ENCODE measurements at regions not wholly inside any gene's neighbourhood (a gene's known extent, or its start where the extent isn't known, plus 50 kb on each side); places are given as distances from the start of the nearest gene placed in this dataset.

- no peak for DNase-seq (ENCODE audit: low read depth)
Measured at GRCh38 chrX:118167361-118167760, 50.8 kb upstream of the KLHL13 start.

GRCh38 chrX:118171356-118171755, 54.7 kb upstream of the KLHL13 start:
- no peak for DNase-seq (ENCODE audit: low read depth)

GRCh38 chrX:118174516-118175098, 58.0 kb upstream of the KLHL13 start:
- no peak for DNase-seq (ENCODE audit: low read depth)

DNA sequence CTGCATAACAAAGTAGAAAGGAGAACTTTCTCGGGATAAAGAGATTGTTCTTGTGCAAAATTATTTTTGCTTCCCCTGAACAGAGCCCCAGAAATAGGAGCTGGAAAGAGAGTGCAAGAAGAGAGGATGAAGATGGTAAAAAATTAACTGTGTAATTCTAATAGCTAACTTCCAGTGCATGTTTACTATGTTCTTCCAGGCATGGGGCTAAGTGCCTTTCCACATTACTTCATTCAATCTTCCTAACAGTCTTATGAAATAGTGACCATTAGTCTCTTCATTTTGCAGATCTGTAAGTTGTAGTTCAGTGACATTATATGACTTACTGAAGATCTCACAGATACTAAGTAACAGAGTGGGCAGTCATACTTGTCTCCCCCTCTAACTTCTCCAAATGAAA, 61.1 kb upstream of the KLHL13 start:
- DNase-seq (ENCODE audit: low read depth): no peak

GRCh38 chrX:118178450-118178849, 61.8 kb upstream of the KLHL13 start:
- no peak for DNase-seq (ENCODE audit: low read depth)

- no peak for DNase-seq (ENCODE audit: low read depth)
Measured at GRCh38 chrX:118179161-118179560, 62.6 kb upstream of the KLHL13 start.

DNA sequence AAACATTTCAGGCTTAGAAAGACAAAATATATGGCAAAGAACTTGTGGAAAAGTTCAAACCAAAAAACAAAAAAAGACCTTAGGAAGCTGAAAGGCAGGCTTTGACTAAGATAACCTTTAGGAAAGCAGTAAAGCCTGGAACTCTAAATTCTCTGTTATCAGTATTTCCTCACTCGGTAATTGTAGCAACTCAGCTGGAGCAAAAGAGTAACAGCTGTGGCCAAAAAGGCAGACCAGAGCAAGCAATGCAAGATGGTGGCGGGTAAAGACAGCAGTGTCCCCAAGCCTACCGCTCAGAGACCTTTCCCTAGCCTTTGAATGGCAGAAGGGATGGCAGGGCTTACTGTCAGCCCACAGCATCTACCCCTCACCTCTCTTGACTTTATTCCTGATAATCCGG, 63.1 kb upstream of the KLHL13 start:
- no peak for DNase-seq (ENCODE audit: low read depth)

DNA sequence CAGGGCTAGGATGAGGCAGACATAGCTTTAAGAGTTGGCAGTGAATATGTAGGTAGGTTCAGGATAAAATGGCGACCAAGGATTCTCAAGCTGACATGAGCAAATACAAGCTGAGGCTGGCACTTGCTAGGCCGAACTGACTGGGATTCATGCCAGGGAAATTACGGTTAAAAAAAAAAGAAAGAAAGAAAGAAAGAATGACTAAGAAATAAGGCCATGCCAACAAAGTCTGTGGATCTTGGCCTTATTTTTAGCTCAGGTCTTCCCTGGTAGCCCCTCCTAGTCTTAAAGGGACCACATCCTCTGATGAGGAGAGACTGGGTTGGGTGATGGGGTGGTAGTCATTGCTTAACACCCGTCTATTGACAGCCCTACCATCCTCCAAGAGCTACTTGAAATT, 64.4 kb upstream of the KLHL13 start:
- no peak for DNase-seq (ENCODE audit: low read depth)

GRCh38 chrX:118182025-118182424, 65.4 kb upstream of the KLHL13 start:
- DNase-seq (ENCODE audit: low read depth): no peak

DNA sequence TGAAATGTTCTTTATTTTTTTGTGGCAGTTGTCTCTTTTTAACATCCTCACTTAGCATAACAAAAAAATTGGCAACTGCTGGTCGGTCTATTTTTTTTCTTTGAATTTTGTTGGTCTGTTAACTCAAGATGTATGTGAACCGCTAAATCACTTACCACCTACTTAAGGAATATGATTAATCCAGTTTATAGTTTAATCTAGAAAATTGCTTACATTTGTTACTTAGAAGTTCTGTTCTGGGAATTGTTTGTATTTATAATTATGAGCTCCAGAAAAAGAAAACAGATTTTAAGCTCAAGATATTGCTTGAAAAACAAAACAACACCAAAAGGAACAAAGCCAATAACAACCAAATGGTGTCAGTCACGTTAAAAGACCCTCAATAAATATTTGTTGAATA, 66.1 kb upstream of the KLHL13 start:
- no peak for DNase-seq (ENCODE audit: low read depth)

- DNase-seq (ENCODE audit: low read depth): no peak
Measured at GRCh38 chrX:118183606-118184005, 67.0 kb upstream of the KLHL13 start.

- no peak for DNase-seq (ENCODE audit: low read depth)
Measured at GRCh38 chrX:118187100-118187499, 70.5 kb upstream of the KLHL13 start.

DNA sequence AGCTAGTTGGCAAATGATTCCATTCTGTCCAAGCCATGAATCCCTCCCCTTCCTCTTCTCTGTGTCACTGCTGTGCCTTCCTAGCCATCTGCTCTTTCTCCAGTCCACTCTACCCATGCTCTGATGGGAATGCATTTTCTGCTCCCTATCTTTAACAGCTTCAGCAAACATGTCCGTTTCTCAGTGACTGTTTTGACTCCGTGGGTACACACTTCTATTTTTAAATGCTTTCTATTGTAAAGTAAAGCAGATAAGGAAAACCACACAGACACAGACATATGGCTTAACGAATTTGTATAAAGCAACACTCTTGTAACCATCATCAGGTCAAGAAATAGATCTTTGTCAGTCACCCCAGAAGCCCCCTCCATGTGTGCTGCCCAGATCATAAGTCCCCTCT, 72.4 kb upstream of the KLHL13 start:
- no peak for DNase-seq (ENCODE audit: low read depth)

GRCh38 chrX:118189628-118190027, 73.0 kb upstream of the KLHL13 start:
- DNase-seq (ENCODE audit: low read depth): no peak

DNA sequence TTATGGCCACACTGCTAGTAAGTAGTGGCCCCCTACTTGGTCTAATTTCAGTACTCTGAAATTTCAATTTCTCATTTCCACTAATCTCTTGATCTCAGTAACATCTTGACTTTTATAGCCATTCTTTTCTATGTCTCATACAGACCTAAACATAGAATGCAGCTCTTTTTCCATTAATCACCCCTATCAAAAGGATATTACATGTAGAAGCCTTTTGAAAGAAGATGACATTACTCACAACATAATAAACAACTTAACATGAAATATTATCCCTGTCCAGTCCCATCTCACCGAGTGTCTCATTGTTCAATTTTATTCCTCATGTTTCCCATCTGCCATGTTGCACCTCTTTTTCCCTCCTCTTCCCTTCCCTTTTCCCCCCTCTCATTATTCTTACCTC, 81.1 kb upstream of the KLHL13 start:
- no peak for DNase-seq (ENCODE audit: low read depth)

DNA sequence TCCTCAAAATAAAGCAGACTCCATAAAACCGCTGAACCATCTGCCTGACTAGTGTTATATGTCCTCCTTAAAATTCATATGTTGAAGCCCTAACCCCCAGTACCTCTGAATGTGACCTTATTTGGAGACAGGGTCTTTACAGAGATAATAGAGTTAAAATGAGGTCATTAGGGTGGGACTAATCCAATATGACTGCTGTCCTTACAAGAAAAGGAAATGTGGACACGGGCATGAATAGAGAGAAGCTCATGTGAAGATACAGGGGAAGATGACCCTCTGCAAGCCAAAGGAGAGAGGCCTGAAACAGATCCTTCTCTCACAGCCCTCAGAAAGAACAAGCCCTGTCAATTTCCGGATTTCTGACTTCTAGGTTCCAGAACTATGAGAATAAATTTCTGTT, 82.0 kb upstream of the KLHL13 start:
- DNase-seq (ENCODE audit: low read depth): no peak

DNA sequence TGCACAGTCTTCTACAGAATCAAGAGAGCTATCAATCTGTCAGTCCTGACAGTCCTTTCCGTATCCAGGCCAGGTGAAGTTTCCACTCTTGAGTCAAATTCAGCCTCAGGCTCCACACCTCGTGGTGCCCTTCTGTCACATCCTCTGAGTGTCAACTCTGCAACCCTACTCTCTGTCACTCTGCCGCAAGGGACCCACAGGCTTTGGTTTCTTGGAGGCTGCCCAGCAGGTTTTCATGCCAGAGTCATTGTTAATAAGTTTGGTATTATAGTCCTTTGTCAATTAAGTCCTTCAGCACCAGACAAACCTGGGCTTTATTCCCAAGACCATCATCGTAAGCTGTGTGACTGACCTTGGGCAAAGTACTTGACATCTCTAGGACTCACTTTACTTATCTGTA, 83.4 kb upstream of the KLHL13 start:
- DNase-seq (ENCODE audit: low read depth): no peak

GRCh38 chrX:118205421-118206395, 89.1 kb upstream of the KLHL13 start:
- no peak for DNase-seq (ENCODE audit: low read depth)

DNA sequence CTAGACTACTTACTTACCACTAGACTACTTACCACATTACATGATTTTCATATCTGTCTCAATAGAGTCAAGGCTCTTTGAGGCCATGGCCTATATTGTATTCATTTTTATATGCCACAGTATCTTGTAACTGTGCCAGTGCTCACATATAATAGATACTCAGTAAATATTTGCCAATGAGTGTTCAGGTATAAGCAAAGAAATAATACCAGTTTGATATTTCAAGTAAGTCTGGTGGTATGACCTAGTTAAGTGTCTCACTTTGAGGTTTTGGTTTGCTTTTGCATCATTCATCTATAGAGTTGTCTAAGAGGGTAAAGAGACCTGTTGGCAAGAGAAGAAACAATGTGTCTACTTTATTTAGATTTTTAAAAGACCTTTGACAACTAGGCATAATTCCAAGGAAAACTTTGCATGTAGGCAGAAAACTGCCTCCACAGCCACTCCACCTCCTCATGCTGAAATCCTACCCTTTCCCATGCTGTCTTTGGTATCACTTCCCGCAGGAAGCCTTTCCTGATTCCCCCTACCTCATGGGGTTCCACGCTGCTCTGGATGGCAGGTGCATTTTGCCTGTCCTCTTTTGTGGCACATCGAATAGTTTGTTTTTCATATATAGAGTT, 91.3 kb upstream of the KLHL13 start:
- no peak for DNase-seq (ENCODE audit: low read depth)

GRCh38 chrX:118208481-118208880, 91.9 kb upstream of the KLHL13 start:
- DNase-seq (ENCODE audit: low read depth): no peak

- no peak for DNase-seq (ENCODE audit: low read depth)
Measured at GRCh38 chrX:118211891-118212816, 95.5 kb upstream of the KLHL13 start.

DNA sequence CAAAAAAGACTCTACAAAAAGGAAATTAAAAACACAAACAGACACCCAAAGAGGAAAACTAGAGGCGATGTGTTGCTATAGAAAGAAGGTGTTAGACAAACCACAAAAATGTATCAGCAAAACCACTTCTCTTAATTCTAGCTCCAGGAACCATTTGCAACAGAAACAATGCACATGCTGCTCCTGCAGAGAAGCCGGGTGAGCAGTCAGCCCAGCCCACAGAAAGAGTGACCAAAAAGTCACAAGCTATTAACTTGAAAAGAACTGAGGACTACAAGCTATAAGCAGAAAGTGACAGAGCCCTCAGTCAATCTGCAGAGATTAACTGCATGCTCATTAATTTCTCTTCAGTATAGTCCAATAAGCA, 96.2 kb upstream of the KLHL13 start:
- no peak for DNase-seq (ENCODE audit: low read depth)

Measured in amniotic epithelial cell (primary cell).